ENCODE measurements at regions not wholly inside any gene's neighbourhood (a gene's known extent, or its start where the extent isn't known, plus 50 kb on each side); places are given as distances from the start of the nearest gene placed in this dataset.

DNA sequence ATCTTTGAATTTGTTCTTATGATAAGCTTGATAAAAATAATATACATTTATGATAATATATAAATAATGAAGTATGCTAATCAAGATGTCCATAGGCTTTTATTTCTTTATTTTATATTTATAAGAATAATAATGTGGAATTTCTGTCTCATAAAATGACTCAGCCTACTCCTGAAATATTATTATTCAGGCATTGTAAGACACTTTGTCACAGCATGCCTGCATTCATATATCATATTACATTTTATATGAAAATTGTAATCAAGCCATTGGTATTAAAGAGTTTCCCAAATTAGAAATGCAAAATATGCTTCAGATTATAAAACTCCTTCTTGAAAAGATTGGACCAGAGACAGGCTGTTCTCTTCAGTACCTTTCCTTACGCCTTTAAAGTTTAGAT lies 1303.7 kb upstream of the CADM2 start:
- TF ChIP-seq, protein P1, sequence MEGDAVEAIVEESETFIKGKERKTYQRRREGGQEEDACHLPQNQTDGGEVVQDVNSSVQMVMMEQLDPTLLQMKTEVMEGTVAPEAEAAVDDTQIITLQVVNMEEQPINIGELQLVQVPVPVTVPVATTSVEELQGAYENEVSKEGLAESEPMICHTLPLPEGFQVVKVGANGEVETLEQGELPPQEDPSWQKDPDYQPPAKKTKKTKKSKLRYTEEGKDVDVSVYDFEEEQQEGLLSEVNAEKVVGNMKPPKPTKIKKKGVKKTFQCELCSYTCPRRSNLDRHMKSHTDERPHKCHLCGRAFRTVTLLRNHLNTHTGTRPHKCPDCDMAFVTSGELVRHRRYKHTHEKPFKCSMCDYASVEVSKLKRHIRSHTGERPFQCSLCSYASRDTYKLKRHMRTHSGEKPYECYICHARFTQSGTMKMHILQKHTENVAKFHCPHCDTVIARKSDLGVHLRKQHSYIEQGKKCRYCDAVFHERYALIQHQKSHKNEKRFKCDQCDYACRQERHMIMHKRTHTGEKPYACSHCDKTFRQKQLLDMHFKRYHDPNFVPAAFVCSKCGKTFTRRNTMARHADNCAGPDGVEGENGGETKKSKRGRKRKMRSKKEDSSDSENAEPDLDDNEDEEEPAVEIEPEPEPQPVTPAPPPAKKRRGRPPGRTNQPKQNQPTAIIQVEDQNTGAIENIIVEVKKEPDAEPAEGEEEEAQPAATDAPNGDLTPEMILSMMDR (IDR thresholded peaks at IDR 0.05), result no peak
- no peak for TF ChIP-seq POLR2A (IDR thresholded peaks at IDR 0.05)

Measured in testis (tissue), 2 donors.